IPS-15b (cell line): ENCODE measurements at regions not wholly inside any gene's neighbourhood (a gene's known extent, or its start where the extent isn't known, plus 50 kb on each side); places are given as distances from the start of the nearest gene placed in this dataset.
"Not testable (repeated sequence)": the region's sequence is repeated elsewhere in the genome, so short reads cannot be mapped to it uniquely, and the experiment has no call there.

Experiments
- H3K27me3 ChIP-seq: one replicate; pipeline ENCODE4 v1.6.1; 2013; ENCODE audit warnings: low read length; ENCODE audit not compliant: control insufficient read depth, insufficient read depth
- H3K36me3 ChIP-seq: one replicate; pipeline ENCODE4 v1.6.1; 2013; ENCODE audit warnings: low read length; ENCODE audit not compliant: control insufficient read depth, insufficient read depth
- H3K4me1 ChIP-seq: one replicate; pipeline ENCODE4 v1.6.1; 2013; ENCODE audit warnings: mild to moderate bottlenecking, low read length; ENCODE audit not compliant: control insufficient read depth, insufficient read depth
- H3K4me3 ChIP-seq: one replicate; pipeline ENCODE4 v1.5.1; 2013; ENCODE audit warnings: low read depth, low read length
- H3K9ac ChIP-seq: one replicate; pipeline ENCODE4 v1.6.1; 2013; ENCODE audit warnings: low read depth, mild to moderate bottlenecking, low read length
- H3K9me3 ChIP-seq: one replicate; pipeline ENCODE4 v1.6.1; 2013; ENCODE audit warnings: mild to moderate bottlenecking, low read length; ENCODE audit not compliant: control insufficient read depth, insufficient read depth

DNA sequence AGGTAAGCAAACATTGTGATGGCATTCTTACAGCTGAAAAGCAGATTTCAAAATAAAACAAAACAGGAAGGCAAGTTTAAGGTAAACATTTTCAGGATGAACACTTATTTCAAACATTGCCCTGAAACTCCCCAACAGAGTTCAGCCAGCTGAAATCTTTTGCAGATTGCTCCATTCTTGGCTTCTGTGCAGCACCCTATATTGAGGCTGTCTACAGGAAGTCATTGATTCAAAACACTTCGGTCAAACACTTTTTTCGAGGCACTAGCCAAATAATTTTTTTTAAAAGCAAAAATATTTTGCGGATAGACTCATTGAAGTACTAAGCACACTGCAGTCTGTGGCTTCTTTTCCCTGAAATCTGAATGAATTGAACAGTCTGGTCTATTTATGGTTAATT, 318.1 kb upstream of the PDE3A start:
- Histone ChIP-seq H3K4me3 (no peak overlapping the region), H3K9me3 (no peaks in the 10 kb centered on the region), H3K27me3 (no peaks in the 10 kb centered on the region), H3K36me3 (no peaks in the 10 kb centered on the region), H3K4me1 (no peaks in the 10 kb centered on the region), H3K9ac (no peak overlapping the region)

DNA sequence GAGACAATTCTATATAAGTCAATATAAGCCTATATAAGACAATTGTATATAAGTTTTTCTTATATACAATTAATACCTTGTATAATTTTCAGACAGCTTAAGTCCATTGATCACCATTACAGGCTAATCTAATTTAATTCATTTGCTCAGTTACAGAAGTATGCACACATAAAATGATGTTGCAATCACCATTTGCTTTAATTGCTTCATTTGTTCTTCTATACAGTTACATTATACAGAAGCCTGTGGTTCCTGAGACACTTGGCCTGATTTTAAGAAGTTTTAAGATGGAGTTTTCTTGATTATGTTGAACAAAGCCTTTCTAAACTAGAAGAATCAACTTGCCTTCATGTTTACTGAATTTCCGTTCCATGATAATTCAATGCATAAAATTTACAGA, 314.6 kb upstream of the PDE3A start:
- H3K9me3 ChIP-seq: no peaks in the 10 kb centered on the region

DNA sequence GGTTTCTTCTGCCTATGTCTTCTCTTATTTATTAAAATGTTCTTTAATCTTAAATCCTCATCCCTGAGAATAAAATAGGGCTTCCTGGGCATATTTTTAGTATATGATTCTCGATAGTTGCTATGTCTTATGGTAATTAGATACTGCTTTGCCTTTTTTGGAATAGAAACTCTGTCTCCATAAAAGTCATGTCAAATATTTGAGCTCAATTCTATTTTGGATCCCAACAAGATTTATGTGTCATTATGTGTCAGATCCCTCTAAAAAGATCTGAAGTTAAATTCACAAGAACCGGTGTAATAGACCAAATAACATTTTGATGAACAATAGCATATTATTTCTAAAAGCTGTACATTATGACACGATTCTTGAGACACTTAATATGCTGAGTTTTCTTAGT, 312.5 kb upstream of the PDE3A start:
- Histone ChIP-seq H3K9me3 (no peaks in the 10 kb centered on the region), H3K4me1 (no peaks in the 10 kb centered on the region), H3K27me3 (no peaks in the 10 kb centered on the region), H3K9ac (no peak overlapping the region), H3K36me3 (no peaks in the 10 kb centered on the region), H3K4me3 (no peak overlapping the region)

More for the DNA sequence above, 314.6 kb upstream of the PDE3A start:
- Histone ChIP-seq H3K4me3 (no peak overlapping the region), H3K9ac (no peak overlapping the region), H3K4me1 (no peaks in the 10 kb centered on the region), H3K27me3 (no peaks in the 10 kb centered on the region), H3K36me3 (no peaks in the 10 kb centered on the region)

DNA sequence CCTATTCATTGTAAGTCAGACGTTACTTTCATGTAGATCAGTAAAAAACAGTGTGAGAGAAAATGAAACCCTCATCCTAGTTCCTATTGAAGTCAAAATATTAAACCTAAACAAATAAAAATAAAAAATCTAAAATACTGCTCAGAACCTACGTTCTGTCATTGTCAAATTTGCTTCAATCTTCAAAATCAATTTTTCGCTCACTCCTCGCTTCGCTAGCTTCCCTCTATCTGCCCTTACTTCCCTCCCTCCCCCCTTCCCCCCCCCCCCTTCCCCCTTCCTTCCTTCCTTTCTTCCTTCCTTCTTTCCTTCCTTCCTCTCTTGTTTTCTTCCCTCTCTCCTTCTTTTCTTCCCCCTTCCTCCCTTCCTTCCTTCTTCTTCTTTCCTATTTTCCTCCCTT, 310.9 kb upstream of the PDE3A start:
- no peaks in the 10 kb centered on the region for H3K4me1 ChIP-seq
- H3K9ac ChIP-seq: no peak overlapping the region
- no peak overlapping the region for H3K4me3 ChIP-seq
- no peaks in the 10 kb centered on the region for H3K9me3 ChIP-seq
- no peaks in the 10 kb centered on the region for H3K36me3 ChIP-seq
- H3K27me3 ChIP-seq: no peaks in the 10 kb centered on the region

DNA sequence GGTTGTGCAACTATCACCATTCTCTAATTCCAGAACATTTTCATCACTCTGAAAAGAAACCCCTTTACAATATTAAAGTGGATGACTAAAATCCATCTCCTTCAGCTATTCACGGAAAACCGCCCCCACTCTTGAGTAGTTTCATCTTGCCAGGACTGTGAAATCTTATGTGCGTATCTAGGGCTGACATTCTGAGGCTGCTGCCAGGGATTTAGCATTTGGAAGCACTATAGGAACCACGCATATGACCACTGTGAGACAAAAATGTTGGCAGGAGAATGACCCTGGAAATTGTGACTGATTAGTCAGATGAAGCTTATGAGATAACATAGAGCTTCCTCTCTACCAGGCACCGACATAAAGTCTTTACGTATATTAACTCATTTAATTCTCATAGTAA, 305.2 kb upstream of the PDE3A start:
- Histone ChIP-seq H3K9ac (no peak overlapping the region), H3K36me3 (no peaks in the 10 kb centered on the region), H3K27me3 (no peaks in the 10 kb centered on the region), H3K9me3 (no peaks in the 10 kb centered on the region), H3K4me3 (no peak overlapping the region), H3K4me1 (no peaks in the 10 kb centered on the region)

DNA sequence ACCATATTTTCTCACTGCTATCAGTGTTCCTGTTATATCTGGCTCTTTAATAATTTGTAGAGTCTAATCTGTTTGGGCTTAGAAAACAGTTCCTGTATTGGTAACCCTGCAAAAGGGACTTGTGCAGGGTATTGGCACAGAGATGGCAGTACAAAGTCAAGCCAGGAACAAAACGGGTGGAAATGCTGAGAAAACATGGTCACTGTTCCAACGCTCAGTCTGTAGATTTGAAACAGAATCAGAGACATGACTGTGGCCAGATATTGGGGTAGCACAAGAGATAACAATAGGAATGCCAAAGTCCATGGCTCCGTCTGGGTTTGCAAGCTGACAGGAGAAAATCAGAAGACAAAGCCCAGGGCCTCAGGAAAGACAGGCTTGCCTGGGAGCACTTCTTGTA, 290.7 kb upstream of the PDE3A start:
- H3K36me3 ChIP-seq: no peaks in the 10 kb centered on the region
- no peaks in the 10 kb centered on the region for H3K27me3 ChIP-seq
- H3K4me3 ChIP-seq: no peak overlapping the region
- H3K4me1 ChIP-seq: no peaks in the 10 kb centered on the region
- H3K9ac ChIP-seq: no peak overlapping the region
- no peaks in the 10 kb centered on the region for H3K9me3 ChIP-seq

DNA sequence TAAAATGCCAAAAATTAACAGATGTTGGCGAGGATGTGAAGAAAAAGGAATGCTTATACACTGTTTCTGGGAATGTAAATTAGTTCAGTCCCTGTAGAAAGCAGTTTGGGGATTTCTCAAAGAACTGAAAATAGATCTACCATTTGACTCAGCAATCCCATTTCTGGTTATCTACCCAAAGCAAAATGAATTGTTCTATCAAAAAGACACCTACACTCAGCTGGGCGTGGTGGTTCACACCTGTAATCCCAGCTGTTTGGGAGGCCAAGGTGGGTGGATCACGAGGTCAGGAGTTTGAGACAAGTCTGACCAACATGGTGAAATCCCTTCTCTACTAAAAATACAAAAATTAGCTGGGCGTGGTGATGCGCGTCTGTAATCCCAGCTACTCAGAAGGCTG, 279.3 kb upstream of the PDE3A start:
- Histone ChIP-seq H3K9ac (no peak overlapping the region), H3K4me3 (no peak overlapping the region), H3K36me3 (no peaks in the 10 kb centered on the region), H3K27me3 (no peaks in the 10 kb centered on the region), H3K4me1 (no peaks in the 10 kb centered on the region), H3K9me3 (no peaks in the 10 kb centered on the region)

DNA sequence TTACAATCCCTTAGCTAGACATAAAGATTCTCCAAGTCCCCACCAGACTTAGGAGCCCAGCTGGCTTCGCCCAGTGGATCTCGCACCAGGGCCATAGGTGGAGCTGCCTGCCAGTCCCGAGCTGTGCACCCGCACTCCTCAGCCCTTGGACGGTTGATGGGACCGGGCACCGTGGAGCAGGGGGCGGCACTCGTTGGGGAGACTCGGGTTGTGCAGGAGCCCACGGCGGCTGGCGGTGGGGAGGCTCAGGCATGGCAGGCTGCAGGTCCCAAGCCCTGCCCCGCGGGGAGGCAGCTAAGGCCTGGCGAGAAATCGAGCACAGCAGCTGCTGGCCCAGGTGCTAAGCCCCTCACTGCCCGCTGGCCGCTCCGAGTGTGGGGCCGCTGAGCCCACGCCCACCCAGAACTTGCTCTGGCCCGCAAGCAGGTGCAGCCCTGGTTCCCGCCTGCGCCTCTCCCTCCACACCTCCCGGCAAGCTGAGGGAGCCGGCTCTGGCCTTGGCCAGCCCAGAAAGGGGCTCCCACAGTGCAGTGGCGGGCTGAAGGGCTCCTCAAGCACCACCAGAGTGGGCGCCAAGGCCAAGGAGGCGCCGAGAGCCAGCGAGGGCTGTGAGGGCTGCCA, 275.0 kb upstream of the PDE3A start:
- not testable (repeated sequence) for H3K4me3 ChIP-seq, H3K4me1 ChIP-seq, H3K9me3 ChIP-seq, H3K9ac ChIP-seq, H3K27me3 ChIP-seq, H3K36me3 ChIP-seq

DNA sequence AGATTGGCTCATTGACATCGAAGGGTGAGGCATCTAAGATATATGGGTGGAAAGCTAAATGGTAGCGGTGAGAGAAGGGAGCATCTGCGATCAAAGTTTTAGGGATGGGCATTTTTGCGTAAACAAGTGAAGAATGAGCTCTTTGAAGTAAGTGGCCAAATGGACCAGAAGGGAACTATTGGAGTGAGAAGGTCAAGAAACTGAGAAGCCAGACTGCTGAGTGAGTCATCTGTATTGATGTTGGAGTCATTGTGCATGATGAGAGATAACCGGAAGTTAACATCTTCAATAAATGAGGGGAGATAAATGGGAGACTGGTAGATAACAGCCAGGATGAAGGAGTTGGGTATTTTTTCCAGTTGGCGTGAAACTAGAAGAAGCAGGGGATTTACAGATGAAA, 271.9 kb upstream of the PDE3A start:
- H3K36me3 ChIP-seq: no peaks in the 10 kb centered on the region
- H3K4me1 ChIP-seq: no peaks in the 10 kb centered on the region
- no peaks in the 10 kb centered on the region for H3K27me3 ChIP-seq
- no peak overlapping the region for H3K4me3 ChIP-seq
- H3K9me3 ChIP-seq: peaks cover under 1% of the 10 kb centered on the region
- no peak overlapping the region for H3K9ac ChIP-seq

DNA sequence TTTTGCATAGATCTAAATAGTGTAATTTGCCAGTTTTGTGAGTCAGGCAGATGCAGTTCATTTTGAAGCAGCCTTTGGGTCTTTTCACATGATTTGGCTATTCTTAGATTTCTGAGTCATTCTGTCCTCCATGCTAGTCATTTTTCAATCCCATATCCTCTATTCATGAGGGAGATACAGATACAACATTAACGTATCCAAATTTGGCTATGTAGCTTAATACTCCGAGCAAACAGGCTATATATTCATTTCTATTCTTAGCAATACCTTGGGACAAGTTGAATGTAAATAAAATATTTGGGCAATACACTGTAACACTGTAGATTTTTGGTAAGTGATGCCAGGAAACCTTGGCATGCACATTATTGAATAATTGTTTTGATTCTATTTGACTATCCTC, 270.7 kb upstream of the PDE3A start:
- Histone ChIP-seq H3K4me1 (no peaks in the 10 kb centered on the region), H3K9ac (no peak overlapping the region), H3K4me3 (no peak overlapping the region), H3K27me3 (no peaks in the 10 kb centered on the region), H3K36me3 (no peaks in the 10 kb centered on the region), H3K9me3 (peaks cover 6% of the 10 kb centered on the region)

DNA sequence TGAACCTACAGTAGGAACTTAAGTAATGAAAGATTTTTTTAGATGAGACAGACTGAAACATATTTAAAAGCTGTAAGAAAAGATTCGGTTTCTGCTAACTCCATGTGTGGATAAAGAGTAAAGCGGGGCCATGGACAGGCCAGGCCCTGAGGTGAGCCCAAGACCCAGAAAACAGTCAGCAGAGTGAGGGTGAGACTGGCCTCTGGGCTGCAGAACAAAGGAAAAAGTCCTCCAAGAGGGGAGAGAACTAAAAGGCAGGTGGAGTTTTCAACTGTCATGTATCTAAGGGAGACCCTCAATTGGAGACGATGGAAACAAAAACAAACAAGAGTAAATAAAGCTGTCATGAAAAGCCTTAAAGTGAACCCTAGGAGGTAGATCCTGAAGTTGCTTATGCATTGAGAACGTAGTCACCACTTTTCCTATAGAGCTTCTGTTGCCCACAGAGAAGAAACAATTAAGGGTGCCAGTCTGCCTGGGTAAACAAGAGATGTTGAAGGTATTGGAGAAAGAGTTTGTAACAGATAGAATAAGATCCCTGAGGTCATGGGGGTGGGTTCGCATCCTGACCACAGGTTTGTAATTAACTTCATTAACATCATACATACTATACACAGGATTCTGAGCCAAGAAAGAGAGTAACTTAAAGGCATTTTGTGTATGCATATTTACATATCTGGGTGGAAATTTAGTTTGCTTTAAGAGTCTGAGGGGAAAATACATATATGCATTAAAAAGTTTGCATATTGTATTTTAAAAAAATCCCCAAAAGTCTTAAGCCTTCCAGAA, 268.7 kb upstream of the PDE3A start:
- no peak overlapping the region for H3K4me3 ChIP-seq
- no peaks in the 10 kb centered on the region for H3K27me3 ChIP-seq
- H3K36me3 ChIP-seq: no peaks in the 10 kb centered on the region
- H3K9ac ChIP-seq: no peak overlapping the region
- H3K4me1 ChIP-seq: no peaks in the 10 kb centered on the region
- H3K9me3 ChIP-seq: peaks cover 6% of the 10 kb centered on the region

DNA sequence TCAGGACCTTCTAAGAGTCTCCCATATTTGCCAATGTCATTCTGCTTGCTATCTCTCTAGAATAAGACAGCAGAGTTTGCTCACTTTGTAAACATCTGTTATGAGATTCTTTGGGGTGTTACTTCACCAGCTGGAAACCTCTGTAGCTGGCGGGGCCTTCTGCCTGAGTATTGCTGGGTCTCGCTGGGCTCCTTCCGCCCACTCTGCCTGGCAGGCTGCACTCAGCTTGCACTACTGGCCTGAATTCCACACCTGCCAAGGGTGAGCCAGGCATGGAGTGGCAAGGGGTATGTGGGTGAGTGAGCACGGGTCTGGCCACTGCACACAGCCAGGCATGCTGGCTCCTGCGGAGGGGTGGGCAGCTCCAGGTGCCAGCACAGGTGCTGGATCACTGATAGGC, 267.3 kb upstream of the PDE3A start:
- Histone ChIP-seq H3K27me3 (no peaks in the 10 kb centered on the region), H3K36me3 (no peaks in the 10 kb centered on the region), H3K9ac (no peak overlapping the region), H3K9me3 (peaks cover 6% of the 10 kb centered on the region), H3K4me3 (no peak overlapping the region), H3K4me1 (no peaks in the 10 kb centered on the region)
